ENCODE measurements at regions not wholly inside any gene's neighbourhood (a gene's known extent, or its start where the extent isn't known, plus 50 kb on each side); places are given as distances from the start of the nearest gene placed in this dataset.

DNA sequence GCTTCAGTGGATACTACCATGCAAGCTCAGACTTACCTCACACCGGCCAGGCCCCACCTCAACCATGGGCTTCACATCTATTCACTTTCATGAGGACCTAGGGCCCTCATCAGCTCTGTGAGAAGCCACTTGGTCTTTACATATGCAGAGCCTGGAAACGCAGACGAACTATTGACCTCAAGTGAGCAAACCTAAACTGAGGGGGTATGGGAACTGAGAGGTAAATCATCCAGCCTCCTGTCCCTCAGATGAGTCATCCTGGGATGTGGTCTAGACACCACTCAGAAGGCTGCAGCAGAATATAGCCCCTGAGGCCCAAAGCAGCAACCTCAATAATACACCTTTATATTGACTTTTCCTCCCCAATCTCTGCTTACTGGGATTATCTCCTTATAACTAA is 578.0 kb downstream of the INSC start:
- no peak for TF ChIP-seq POLR2A (IDR thresholded peaks at IDR 0.05; ENCODE audit: low read depth, low read length)
- TF ChIP-seq POLR2AphosphoS5 (IDR thresholded peaks at IDR 0.05; ENCODE audit: low read depth, low read length) = no peak
- TF ChIP-seq TAF1 (IDR thresholded peaks at IDR 0.05; ENCODE audit: low read depth, low read length) = no peak
- TF ChIP-seq PAX5 (IDR thresholded peaks at IDR 0.05; ENCODE audit: insufficient read depth, low read length, severe bottlenecking) = no peak
- no peak for TF ChIP-seq POU2F2 (IDR thresholded peaks at IDR 0.05; ENCODE audit: low read depth, low read length)
- TF ChIP-seq SPI1 (IDR thresholded peaks at IDR 0.05; ENCODE audit: low read depth, low read length) = no peak
